Heart left ventricle (tissue), 13 donors: ENCODE measurements at regions not wholly inside any gene's neighbourhood (a gene's known extent, or its start where the extent isn't known, plus 50 kb on each side); places are given as distances from the start of the nearest gene placed in this dataset.

ENCODE experiments used
- POLR2A ChIP-seq, 2 donors: fragments of 450-650 bp; IDR thresholded peaks; one replicate each; pipeline ENCODE4 v1.6.1; 2017; ENCODE audit warnings: antibody characterized with exemption in 2 of 2, mild to moderate bottlenecking in 2 of 2, moderate library complexity in 2 of 2
- TF ChIP-seq, protein P1 (sequence below), 12 donors: fragments of 200-600 bp; sonication (generic) in 4 of 12; IDR thresholded peaks; one replicate each; pipeline versions ENCODE4 v1.5.0 to v1.8.0; 2018 to 2022; ENCODE audit warnings: antibody characterized with exemption in 12 of 12, mild to moderate bottlenecking in 5 of 12
- donor health status: ischemic (EF 13 %, LVEDD 7.1; RV severe dilation, severe dysfunction).
- donor health status: DM: no; HTN: yes; CAD: no.
- donor health status: DM: no; HTN: no; CAD: no.
- donor health status: ischemic (EF 25% LVEDD 6.9; RV normal size, moderate dysfunction).
- donor health status: ischemic (EF 25% LVEDD 5.7; RV mildly dilated, moderate dysfunction).
- donor health status: ischemic (EF 35%, LVEDD 5.7; RV mildly dilated, moderate dysfunction).
- donor health status: nonischemic (EF 11% LVEDD 7.7; RV severe dilation, severe dysfunction).
- donor health status: DM: yes; HTN: yes; CAD: no.
- donor health status: PGD.
- donor health status: ischemic (EF 29% LVEDD 5.4; RV normal size, mild dysfunction).
- donor health status: nonischemic (EF 23%, LVEDD 6.1; RV moderate dilation, normal function).

DNA sequence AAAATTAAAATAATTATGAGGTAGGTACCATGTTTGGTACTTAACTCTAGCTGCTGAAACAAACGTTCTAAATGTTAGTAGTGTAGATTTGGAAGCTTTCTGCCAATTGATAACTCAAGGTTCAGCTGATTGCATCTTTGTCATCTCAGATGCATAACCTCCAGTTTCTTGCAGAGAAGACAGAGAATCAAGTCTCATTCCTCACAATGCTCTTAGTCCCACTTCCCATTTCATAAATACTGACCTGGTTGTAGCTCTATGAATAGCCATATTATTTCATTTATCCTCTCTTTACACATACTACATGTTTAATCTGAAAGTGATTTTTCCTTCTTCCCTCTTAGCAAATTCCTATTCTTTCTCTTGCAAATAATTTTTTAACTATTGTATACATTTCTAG is 178.5 kb upstream of the SETBP1 start:
- TF ChIP-seq, protein P1, sequence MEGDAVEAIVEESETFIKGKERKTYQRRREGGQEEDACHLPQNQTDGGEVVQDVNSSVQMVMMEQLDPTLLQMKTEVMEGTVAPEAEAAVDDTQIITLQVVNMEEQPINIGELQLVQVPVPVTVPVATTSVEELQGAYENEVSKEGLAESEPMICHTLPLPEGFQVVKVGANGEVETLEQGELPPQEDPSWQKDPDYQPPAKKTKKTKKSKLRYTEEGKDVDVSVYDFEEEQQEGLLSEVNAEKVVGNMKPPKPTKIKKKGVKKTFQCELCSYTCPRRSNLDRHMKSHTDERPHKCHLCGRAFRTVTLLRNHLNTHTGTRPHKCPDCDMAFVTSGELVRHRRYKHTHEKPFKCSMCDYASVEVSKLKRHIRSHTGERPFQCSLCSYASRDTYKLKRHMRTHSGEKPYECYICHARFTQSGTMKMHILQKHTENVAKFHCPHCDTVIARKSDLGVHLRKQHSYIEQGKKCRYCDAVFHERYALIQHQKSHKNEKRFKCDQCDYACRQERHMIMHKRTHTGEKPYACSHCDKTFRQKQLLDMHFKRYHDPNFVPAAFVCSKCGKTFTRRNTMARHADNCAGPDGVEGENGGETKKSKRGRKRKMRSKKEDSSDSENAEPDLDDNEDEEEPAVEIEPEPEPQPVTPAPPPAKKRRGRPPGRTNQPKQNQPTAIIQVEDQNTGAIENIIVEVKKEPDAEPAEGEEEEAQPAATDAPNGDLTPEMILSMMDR (IDR thresholded peaks at IDR 0.05): no peak
- no peak for TF ChIP-seq POLR2A (IDR thresholded peaks at IDR 0.05)
